GM12878 (cell line): ENCODE measurements at regions not wholly inside any gene's neighbourhood (a gene's known extent, or its start where the extent isn't known, plus 50 kb on each side); places are given as distances from the start of the nearest gene placed in this dataset.

Experiments
- ATAC-seq: fragments of 200-7000 bp; cut with Tn5 transposase; 3 replicates; pipeline ENCODE4 v1.9.1; 2020; ENCODE audit warnings: mild to moderate bottlenecking, moderate library complexity
- BruUV-seq: library from RNA; stranded (reverse); fragments of 400-500 nt; replicated peaks from 2 replicates; lab custom pipeline; 2021; lab: Mats Ljungman, UMichigan
- CTCF ChIA-PET: fragments of 300-600 bp; sonication (Branson Sonifier 250); formaldehyde crosslinking; extraction: SDS; loops from one replicate; lab custom pipeline; 2021; ENCODE audit warnings: inconsistent platforms; lab: Yijun Ruan, JAX
- POLR2A ChIA-PET: fragments of 350-600 bp; formaldehyde crosslinking; extraction: SDS; loops from one replicate; lab custom pipeline; 2021; ENCODE audit warnings: inconsistent platforms; lab: Charles Lee
- RAD21 ChIA-PET: fragments of 300-600 bp; sonication (Branson Sonifier 250); formaldehyde crosslinking; loops from one replicate; lab custom pipeline; 2023; ENCODE audit warnings: antibody characterized with exemption; ENCODE audit not compliant: unreplicated experiment; lab: Charles Lee
- SMC1A ChIA-PET: fragments of 300-600 bp; sonication (Branson Sonifier 250); formaldehyde crosslinking; loops from one replicate; lab custom pipeline; 2023; ENCODE audit not compliant: unreplicated experiment, uncharacterized antibody; lab: Charles Lee
- DNase-seq: peaks from one replicate; pipeline ENCODE4 v3.0.0-alpha.2; 2011; ENCODE audit warnings: low read depth, low spot score
- FAIRE-seq: peaks from 3 replicates; lab custom pipeline; 2011; peaks lifted over from hg19 to GRCh38; lab: Jason Lieb, UNC
- H2AFZ ChIP-seq: 2 replicates; pipeline ENCODE4 v1.6.0; 2011; ENCODE audit warnings: low read depth, low read length, control low read depth; ENCODE audit not compliant: control insufficient read depth
- H3K27ac ChIP-seq: 2 replicates; pipeline ENCODE4 v1.5.1; 2011; ENCODE audit warnings: control low read depth; ENCODE audit not compliant: control insufficient read depth, insufficient read depth
- H3K27me3 ChIP-seq, 2 experiments: replicated peaks in 1 of 2; 2 replicates each; pipeline versions ENCODE4 v1.6.0 to v1.6.1; 2011; ENCODE audit warnings: low read length in 1 of 2; ENCODE audit not compliant: control insufficient read depth in 2 of 2, insufficient read depth in 2 of 2
- H3K36me3 ChIP-seq, 2 experiments: 2 replicates each; pipeline ENCODE4 v1.5.1; 2011; ENCODE audit warnings: low read length in 1 of 2; ENCODE audit not compliant: control insufficient read depth in 2 of 2, insufficient read depth in 2 of 2
- H3K4me1 ChIP-seq: 2 replicates; pipeline ENCODE4 v1.6.1; 2011; ENCODE audit warnings: mild to moderate bottlenecking, low read length, moderate library complexity, mixed read lengths; ENCODE audit not compliant: control insufficient read depth, insufficient read depth
- H3K4me2 ChIP-seq: 2 replicates; pipeline ENCODE4 v1.6.0; 2011; ENCODE audit warnings: control low read depth; ENCODE audit not compliant: control insufficient read depth, insufficient read depth
- H3K4me3 ChIP-seq: fragments of 200-600 bp; sonication (generic); 2 replicates; pipeline ENCODE4 v1.5.1; 2016
- H3K79me2 ChIP-seq: 2 replicates; pipeline ENCODE4 v1.6.0; 2011; ENCODE audit warnings: low read length; ENCODE audit not compliant: control insufficient read depth, insufficient read depth
- H3K9ac ChIP-seq: 2 replicates; pipeline ENCODE4 v1.8.0; 2011; ENCODE audit warnings: low read length, control low read depth, mixed read lengths; ENCODE audit not compliant: control insufficient read depth, insufficient read depth
- H3K9me3 ChIP-seq: replicated peaks from 3 replicates; pipeline ENCODE4 v1.5.1; 2011; ENCODE audit warnings: mild to moderate bottlenecking, low read length; ENCODE audit not compliant: control insufficient read depth, insufficient read depth
- H4K20me1 ChIP-seq: 2 replicates; pipeline ENCODE4 v1.6.0; 2011; ENCODE audit not compliant: control insufficient read depth, insufficient read depth
- BHLHE40 ChIP-seq, 2 experiments: fragments of 450-650 bp in 1 of 2; IDR thresholded peaks; 2 replicates each; pipeline ENCODE4 v1.6.1; 2011 to 2017; ENCODE audit warnings: low read depth in 2 of 2, borderline replicate concordance in 1 of 2, improper control_type of control experiment in 1 of 2, low read length in 1 of 2, mild to moderate bottlenecking in 1 of 2
- MYC ChIP-seq: IDR thresholded peaks from 2 replicates; pipeline ENCODE4 v1.6.1; 2011; ENCODE audit warnings: mild to moderate bottlenecking, low read length, moderate library complexity, inconsistent platforms; ENCODE audit not compliant: insufficient read depth, insufficient replicate concordance, insufficient read length, severe bottlenecking
- STAT3 ChIP-seq: IDR thresholded peaks from 2 replicates; pipeline ENCODE4 v1.6.1; 2011; ENCODE audit warnings: low read depth, low read length, improper control_type of control experiment
- ZNF217 ChIP-seq: fragments of 450-650 bp; IDR thresholded peaks from 2 replicates; pipeline ENCODE4 v1.6.1; 2017; ENCODE audit warnings: antibody characterized with exemption, mild to moderate bottlenecking
- ZNF622 ChIP-seq: fragments of 450-650 bp; IDR thresholded peaks from 2 replicates; pipeline ENCODE4 v1.6.1; 2017; ENCODE audit warnings: mild to moderate bottlenecking, inconsistent platforms
- WGBS: methylation state at CpG from one replicate; pipeline ENCODE4 v1.1.6; 2016; ENCODE audit warnings: low lambda C conversion rate; ENCODE audit not compliant: insufficient replicate concordance, insufficient coverage; ENCODE audit errors: missing lambda C conversion rate; 5-methylcytosine and 5-hydroxymethylcytosine counted together
- in situ Hi-C: fragments of 300-500 bp; cut with MboI; formaldehyde crosslinking; loops from 9 replicates; pipeline ENCODE4 v1.14.3; 2018; ENCODE audit warnings: mixed read lengths
- intact Hi-C: fragments of 100-400 bp; cut with micrococcal nuclease; formaldehyde crosslinking; loops from one replicate; pipeline ENCODE4 v1.14.2; 2022; ENCODE audit not compliant: unreplicated experiment

- ChIA-PET RAD21 (no interaction called here), SMC1A (interaction anchor here (0.6 to 1.4 kb wide), 2 partner anchors 27 to 48 kb away, joined by 3 read pairs; no protein-coding TSS in a partner anchor), POLR2A (no interaction called here), CTCF (no interaction called here)
- Histone ChIP-seq H3K4me1 (peaks cover 16% of the 10 kb centered on the region), H3K27ac (no peak overlapping the region), H4K20me1 (no peaks in the 10 kb centered on the region), H3K4me3 (peak overlapping the region; percentile 14; the same call in 1 of the 2 replicates), H3K9ac (no peak overlapping the region), H3K27me3 (no peaks in the 10 kb centered on the region), H2AFZ (no peak overlapping the region), H3K36me3 (no peaks in the 10 kb centered on the region), H3K79me2 (no peaks in the 10 kb centered on the region), H3K4me2 (0 out of 2 replicates have a peak overlapping the region, but pooled peaks have one; percentile 4), H3K9me3 (no peaks in the 10 kb centered on the region)
- FAIRE-seq: no peak
- TF ChIP-seq ZNF622 (no peak), MYC (no peak), ZNF217 (no peak)
- 24% methylated on average over 2 of the region's 2 CpGs for WGBS
- intact Hi-C loops (loop anchor here (2.0 to 5.0 kb wide), 3 partner anchors 45 to 307 kb away; no protein-coding TSS in a partner anchor), in situ Hi-C loops (no loop called here)
- ATAC-seq: peak; percentile 52
- no TSS peak for BruUV-seq
- no peak for DNase-seq
These were observed 1073.6 kb downstream of the XPNPEP1 start for GRCh38 chr10:108849688-108850087.

DNA sequence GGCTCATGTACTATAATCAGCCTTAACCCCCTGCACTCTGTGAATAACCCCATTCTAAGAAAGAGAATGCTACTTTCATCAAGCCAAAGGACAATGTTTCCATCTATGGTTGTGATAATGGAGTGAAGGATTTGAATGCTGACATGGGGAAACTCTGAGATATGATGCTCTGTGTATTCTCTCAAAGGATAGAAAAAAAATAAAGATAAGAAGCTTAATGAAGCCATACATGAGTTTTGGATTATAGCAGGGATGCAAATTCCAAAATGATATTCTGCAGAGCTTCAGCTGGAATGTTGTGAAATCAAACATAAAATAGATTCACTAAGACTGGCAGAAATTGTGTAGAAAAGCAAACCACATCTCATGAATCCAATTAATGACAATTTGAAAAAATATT, 1074.1 kb downstream of the XPNPEP1 start:
- no peak overlapping the region for H2AFZ ChIP-seq
- ChIA-PET SMC1A (interaction anchor here (1.4 kb wide), 1 partner anchor 28 kb away, joined by 3 read pairs; no protein-coding TSS in a partner anchor), RAD21 (no interaction called here), POLR2A (no interaction called here), CTCF (no interaction called here)
- TF ChIP-seq BHLHE40 (IDR thresholded peaks at IDR 0.05; ENCODE audit: borderline replicate concordance in 1 of 2, low read depth in 2 of 2, low read length in 1 of 2) (no peak), STAT3 (no peak)
- H3K27ac ChIP-seq: no peak overlapping the region
- no peak overlapping the region for H3K4me3 ChIP-seq
- in situ Hi-C loops: no loop called here
- H3K79me2 ChIP-seq: no peaks in the 10 kb centered on the region
- DNase-seq (no peak), FAIRE-seq (no peak), ATAC-seq (no peak)
- H3K9me3 ChIP-seq: no peaks in the 10 kb centered on the region
- peaks cover 16% of the 10 kb centered on the region for H3K4me1 ChIP-seq
- no peak overlapping the region for H3K4me2 ChIP-seq
- H4K20me1 ChIP-seq: no peaks in the 10 kb centered on the region
- no TSS peak for BruUV-seq
- H3K27me3 ChIP-seq: no peaks in the 10 kb centered on the region
- no peak overlapping the region for H3K9ac ChIP-seq
- H3K36me3 ChIP-seq: no peaks in the 10 kb centered on the region
- intact Hi-C loops: no loop called here
